ENCODE measurements at regions not wholly inside any gene's neighbourhood (a gene's known extent, or its start where the extent isn't known, plus 50 kb on each side); places are given as distances from the start of the nearest gene placed in this dataset.
"Not testable (repeated sequence)": the region's sequence is repeated elsewhere in the genome, so short reads cannot be mapped to it uniquely, and the experiment has no call there.

- H3K9ac ChIP-seq (ENCODE audit: insufficient read depth in 1 of 2, low read length in 2 of 2) = no peak overlapping the region
- WGBS, 2 donors = 44 to 52% methylated on average over 3 of the region's 3 CpGs
- TF ChIP-seq CTCF (IDR thresholded peaks at IDR 0.05; ENCODE audit: control extremely low read depth, extremely low read depth) = no peak
Observed at GRCh38 chr1:143748906-143749305, 222.9 kb downstream of the FAM72C start.

GRCh38 chr1:143736562-143736961 lies 235.2 kb downstream of the FAM72C start:
- Histone ChIP-seq H3K27ac (ENCODE audit: low read depth in 1 of 2, low read length in 1 of 2) (no peak overlapping the region), H3K4me1 (ENCODE audit: control insufficient read depth in 5 of 5, insufficient read depth in 5 of 5, low read length in 5 of 5) (no peaks in the 10 kb centered on the region), H3K36me3 (ENCODE audit: control insufficient read depth in 4 of 4, insufficient read depth in 4 of 4, low read length in 4 of 4) (no peaks in the 10 kb centered on the region), H3K27me3 (ENCODE audit: control insufficient read depth in 3 of 3, insufficient read depth in 3 of 3, low read length in 2 of 3) (peaks cover 4 to 21% (median 15%) of the 10 kb centered on the region in 3 donors), H3K4me3 (no peak overlapping the region), H3K9me3 (ENCODE audit: control insufficient read depth in 4 of 4, insufficient read depth in 3 of 4, low read length in 3 of 4) (peaks cover 0 to 3% (median 0%) of the 10 kb centered on the region in 4 donors), H3K9ac (ENCODE audit: insufficient read depth in 1 of 2, low read length in 2 of 2) (no peak overlapping the region)
- TF ChIP-seq CTCF (IDR thresholded peaks at IDR 0.05; ENCODE audit: control extremely low read depth, extremely low read depth) = no peak
- ATAC-seq (ENCODE audit: insufficient read depth, low FRiP score) (no peak), DNase-seq (no peak)
- WGBS, 2 donors = 5 to 7% methylated on average over 14 of the region's 14 CpGs

More at GRCh38 chr1:143748906-143749305, 222.9 kb downstream of the FAM72C start:
- H3K27me3 ChIP-seq (ENCODE audit: control insufficient read depth in 3 of 3, insufficient read depth in 3 of 3, low read length in 2 of 3) = peaks cover 0 to 3% (median 0%) of the 10 kb centered on the region in 3 donors
- H3K36me3 ChIP-seq (ENCODE audit: control insufficient read depth in 4 of 4, insufficient read depth in 4 of 4, low read length in 4 of 4) = no peaks in the 10 kb centered on the region
- H3K4me3 ChIP-seq = no peak overlapping the region
- DNase-seq (no peak), ATAC-seq (ENCODE audit: insufficient read depth, low FRiP score) (no peak)
- no peaks in the 10 kb centered on the region for H3K9me3 ChIP-seq (ENCODE audit: control insufficient read depth in 4 of 4, insufficient read depth in 3 of 4, low read length in 3 of 4)
- H3K4me1 ChIP-seq (ENCODE audit: control insufficient read depth in 5 of 5, insufficient read depth in 5 of 5, low read length in 5 of 5) = no peaks in the 10 kb centered on the region
- no peak overlapping the region for H3K27ac ChIP-seq (ENCODE audit: low read depth in 1 of 2, low read length in 1 of 2)

GRCh38 chr1:143735764-143736461 lies 235.9 kb downstream of the FAM72C start:
- H3K27me3 ChIP-seq (ENCODE audit: control insufficient read depth in 3 of 3, insufficient read depth in 3 of 3, low read length in 2 of 3) = peaks cover 4 to 21% (median 15%) of the 10 kb centered on the region in 3 donors
- no peak for TF ChIP-seq CTCF (IDR thresholded peaks at IDR 0.05; ENCODE audit: control extremely low read depth, extremely low read depth)
- DNase-seq = peak in 1 of 3 donors; percentile 31
- peak; percentile 41 for ATAC-seq (ENCODE audit: insufficient read depth, low FRiP score)
- no peaks in the 10 kb centered on the region for H3K4me1 ChIP-seq (ENCODE audit: control insufficient read depth in 5 of 5, insufficient read depth in 5 of 5, low read length in 5 of 5)
- no peak overlapping the region for H3K4me3 ChIP-seq
- WGBS, 2 donors = 3 to 4% methylated on average over 30 to 36 of the region's 36 CpGs
- no peak overlapping the region for H3K9ac ChIP-seq (ENCODE audit: insufficient read depth in 1 of 2, low read length in 2 of 2)
- no peak overlapping the region for H3K27ac ChIP-seq (ENCODE audit: low read depth in 1 of 2, low read length in 1 of 2)
- no peaks in the 10 kb centered on the region for H3K36me3 ChIP-seq (ENCODE audit: control insufficient read depth in 4 of 4, insufficient read depth in 4 of 4, low read length in 4 of 4)
- peaks cover 0 to 4% (median 0%) of the 10 kb centered on the region in 4 donors for H3K9me3 ChIP-seq (ENCODE audit: control insufficient read depth in 4 of 4, insufficient read depth in 3 of 4, low read length in 3 of 4)

- not testable (repeated sequence) for H3K9ac ChIP-seq (ENCODE audit: insufficient read depth in 1 of 2, low read length in 2 of 2); H3K4me1 ChIP-seq (ENCODE audit: control insufficient read depth in 5 of 5, insufficient read depth in 5 of 5, low read length in 5 of 5); H3K27ac ChIP-seq (ENCODE audit: low read depth in 1 of 2, low read length in 1 of 2); DNase-seq; H3K36me3 ChIP-seq (ENCODE audit: control insufficient read depth in 4 of 4, insufficient read depth in 4 of 4, low read length in 4 of 4); ATAC-seq (ENCODE audit: insufficient read depth, low FRiP score); H3K4me3 ChIP-seq; H3K9me3 ChIP-seq (ENCODE audit: control insufficient read depth in 4 of 4, insufficient read depth in 3 of 4, low read length in 3 of 4)
- peaks cover 4 to 21% (median 15%) of the 10 kb centered on the region in 3 donors for H3K27me3 ChIP-seq (ENCODE audit: control insufficient read depth in 3 of 3, insufficient read depth in 3 of 3, low read length in 2 of 3)
- WGBS, 2 donors = 34 to 50% methylated on average over 3 of the region's 3 CpGs
Observed at GRCh38 chr1:143734261-143734660, 237.5 kb downstream of the FAM72C start.

GRCh38 chr1:143730890-143731289 lies 240.9 kb downstream of the FAM72C start:
- not testable (repeated sequence) for H3K4me1 ChIP-seq (ENCODE audit: control insufficient read depth in 5 of 5, insufficient read depth in 5 of 5, low read length in 5 of 5); H3K9ac ChIP-seq (ENCODE audit: insufficient read depth in 1 of 2, low read length in 2 of 2); ATAC-seq (ENCODE audit: insufficient read depth, low FRiP score); H3K4me3 ChIP-seq; H3K27ac ChIP-seq (ENCODE audit: low read depth in 1 of 2, low read length in 1 of 2); H3K9me3 ChIP-seq (ENCODE audit: control insufficient read depth in 4 of 4, insufficient read depth in 3 of 4, low read length in 3 of 4); DNase-seq; H3K36me3 ChIP-seq (ENCODE audit: control insufficient read depth in 4 of 4, insufficient read depth in 4 of 4, low read length in 4 of 4)
- WGBS, 2 donors = 89 to 92% methylated on average over 6 of the region's 6 CpGs
- peaks cover under 1 to 15% (median 8%) of the 10 kb centered on the region in 3 donors for H3K27me3 ChIP-seq (ENCODE audit: control insufficient read depth in 3 of 3, insufficient read depth in 3 of 3, low read length in 2 of 3)

GRCh38 chr1:143729449-143730111 lies 242.2 kb downstream of the FAM72C start:
- DNase-seq = peak in 1 of 3 donors; percentile 23

More at GRCh38 chr1:143729449-143730111, 242.2 kb downstream of the FAM72C start:
- 1 to 4% methylated on average over 18 to 21 of the region's 39 CpGs for WGBS, 2 donors
- H3K9ac ChIP-seq (ENCODE audit: insufficient read depth in 1 of 2, low read length in 2 of 2); H3K27ac ChIP-seq (ENCODE audit: low read depth in 1 of 2, low read length in 1 of 2); H3K36me3 ChIP-seq (ENCODE audit: control insufficient read depth in 4 of 4, insufficient read depth in 4 of 4, low read length in 4 of 4); H3K4me3 ChIP-seq; H3K4me1 ChIP-seq (ENCODE audit: control insufficient read depth in 5 of 5, insufficient read depth in 5 of 5, low read length in 5 of 5); H3K27me3 ChIP-seq (ENCODE audit: control insufficient read depth in 3 of 3, insufficient read depth in 3 of 3, low read length in 2 of 3); H3K9me3 ChIP-seq (ENCODE audit: control insufficient read depth in 4 of 4, insufficient read depth in 3 of 4, low read length in 3 of 4): not testable (repeated sequence)
- ATAC-seq (ENCODE audit: insufficient read depth, low FRiP score) = peak; percentile 84

Data from lung (tissue), 11 donors.